ENCODE measurements at regions not wholly inside any gene's neighbourhood (a gene's known extent, or its start where the extent isn't known, plus 50 kb on each side); places are given as distances from the start of the nearest gene placed in this dataset.

DNA sequence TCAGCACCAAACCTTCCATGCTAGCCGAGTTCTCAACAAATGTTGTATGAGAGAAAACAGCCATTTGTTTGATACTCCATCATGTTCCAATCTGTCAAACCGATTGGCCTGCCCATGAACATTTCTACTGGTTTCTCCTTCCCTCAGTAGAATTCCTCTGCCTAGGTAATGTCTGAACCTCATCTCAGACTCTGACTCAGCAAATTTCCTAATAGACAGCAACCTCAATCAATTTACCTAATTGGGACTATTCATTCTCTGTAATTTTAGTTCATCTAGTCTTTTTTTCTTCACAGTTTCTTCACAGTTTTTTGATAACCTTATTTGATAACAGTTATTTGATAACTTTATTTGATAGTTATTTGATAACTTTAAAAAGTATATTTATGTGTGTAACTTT, 585.1 kb downstream of the DNAJB9 start:
- H3F3A ChIP-seq (ENCODE audit: low read depth): no peaks in the 10 kb centered on the region
- Mint-ChIP-seq H3K27ac (no peak overlapping the region), H3K36me3 (no peaks in the 10 kb centered on the region), H3K27me3 (ENCODE audit: insufficient read depth, low read depth) (peaks cover 3% of the 10 kb centered on the region), H3K9me3 (peaks cover 1% of the 10 kb centered on the region), H3K4me3 (no peak overlapping the region), H3K4me1 (peaks cover 5% of the 10 kb centered on the region)
- no peaks in the 10 kb centered on the region for H3K9me3 ChIP-seq (ENCODE audit: low read depth)
- H3K9ac ChIP-seq: no peak overlapping the region
- DNase-seq (ENCODE audit: low spot score): no peak
- no peak overlapping the region for H2AFZ ChIP-seq (replicated peaks)
- H3K27me3 ChIP-seq: no peaks in the 10 kb centered on the region
- H3K4me3 ChIP-seq: no peak overlapping the region
- no peaks in the 10 kb centered on the region for H4K20me1 ChIP-seq (ENCODE audit: low read depth)
- no peak overlapping the region for H3K27ac ChIP-seq
- TF ChIP-seq, protein P1, sequence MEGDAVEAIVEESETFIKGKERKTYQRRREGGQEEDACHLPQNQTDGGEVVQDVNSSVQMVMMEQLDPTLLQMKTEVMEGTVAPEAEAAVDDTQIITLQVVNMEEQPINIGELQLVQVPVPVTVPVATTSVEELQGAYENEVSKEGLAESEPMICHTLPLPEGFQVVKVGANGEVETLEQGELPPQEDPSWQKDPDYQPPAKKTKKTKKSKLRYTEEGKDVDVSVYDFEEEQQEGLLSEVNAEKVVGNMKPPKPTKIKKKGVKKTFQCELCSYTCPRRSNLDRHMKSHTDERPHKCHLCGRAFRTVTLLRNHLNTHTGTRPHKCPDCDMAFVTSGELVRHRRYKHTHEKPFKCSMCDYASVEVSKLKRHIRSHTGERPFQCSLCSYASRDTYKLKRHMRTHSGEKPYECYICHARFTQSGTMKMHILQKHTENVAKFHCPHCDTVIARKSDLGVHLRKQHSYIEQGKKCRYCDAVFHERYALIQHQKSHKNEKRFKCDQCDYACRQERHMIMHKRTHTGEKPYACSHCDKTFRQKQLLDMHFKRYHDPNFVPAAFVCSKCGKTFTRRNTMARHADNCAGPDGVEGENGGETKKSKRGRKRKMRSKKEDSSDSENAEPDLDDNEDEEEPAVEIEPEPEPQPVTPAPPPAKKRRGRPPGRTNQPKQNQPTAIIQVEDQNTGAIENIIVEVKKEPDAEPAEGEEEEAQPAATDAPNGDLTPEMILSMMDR (IDR thresholded peaks at IDR 0.05): no peak
- TF ChIP-seq EZH2 (IDR thresholded peaks at IDR 0.05) (no peak), EZH2phosphoT487 (IDR thresholded peaks at IDR 0.05) (no peak)
- H3K4me1 ChIP-seq: no peaks in the 10 kb centered on the region
- no peaks in the 10 kb centered on the region for H3K36me3 ChIP-seq
- no peak overlapping the region for H3K4me2 ChIP-seq
- H3K79me2 ChIP-seq (ENCODE audit: low read depth): no peaks in the 10 kb centered on the region

DNA sequence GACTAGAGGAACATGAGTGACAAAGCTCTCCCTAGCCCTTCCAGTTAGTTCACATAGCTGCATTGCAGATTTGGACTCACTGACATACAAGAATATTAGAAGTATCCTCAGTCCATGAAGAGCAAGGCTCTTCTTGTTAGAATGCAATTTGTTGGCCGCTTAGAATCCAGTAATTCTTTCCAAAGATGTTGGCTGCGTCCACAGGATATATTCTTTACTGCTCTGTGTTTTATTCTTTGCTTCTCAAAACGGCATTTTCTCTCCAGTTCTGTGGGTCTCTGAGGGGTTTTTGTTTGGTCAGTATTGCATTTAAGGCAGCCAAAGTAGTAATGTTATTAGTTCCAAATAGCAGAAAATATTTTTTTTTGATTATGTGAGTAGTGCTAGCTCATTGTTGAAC, 588.6 kb downstream of the DNAJB9 start:
- H3K4me3 ChIP-seq: no peak overlapping the region
- Mint-ChIP-seq H3K9me3 (no peaks in the 10 kb centered on the region), H3K27ac (no peak overlapping the region), H3K27me3 (ENCODE audit: insufficient read depth, low read depth) (peaks cover 2% of the 10 kb centered on the region), H3K4me1 (peaks cover 31% of the 10 kb centered on the region), H3K36me3 (no peaks in the 10 kb centered on the region), H3K4me3 (no peak overlapping the region)
- no peaks in the 10 kb centered on the region for H3K79me2 ChIP-seq (ENCODE audit: low read depth)
- H2AFZ ChIP-seq (replicated peaks): no peak overlapping the region
- no peak overlapping the region for H3K4me2 ChIP-seq
- no peaks in the 10 kb centered on the region for H3K36me3 ChIP-seq
- DNase-seq (ENCODE audit: low spot score): no peak
- H3K9ac ChIP-seq: no peak overlapping the region
- H4K20me1 ChIP-seq (ENCODE audit: low read depth): no peaks in the 10 kb centered on the region
- no peak for TF ChIP-seq EZH2phosphoT487 (IDR thresholded peaks at IDR 0.05)
- TF ChIP-seq EZH2 (IDR thresholded peaks at IDR 0.05): no peak
- H3K27me3 ChIP-seq: no peaks in the 10 kb centered on the region
- no peaks in the 10 kb centered on the region for H3K4me1 ChIP-seq
- no peaks in the 10 kb centered on the region for H3F3A ChIP-seq (ENCODE audit: low read depth)
- H3K9me3 ChIP-seq (ENCODE audit: low read depth): no peaks in the 10 kb centered on the region
- H3K27ac ChIP-seq: no peak overlapping the region

DNA sequence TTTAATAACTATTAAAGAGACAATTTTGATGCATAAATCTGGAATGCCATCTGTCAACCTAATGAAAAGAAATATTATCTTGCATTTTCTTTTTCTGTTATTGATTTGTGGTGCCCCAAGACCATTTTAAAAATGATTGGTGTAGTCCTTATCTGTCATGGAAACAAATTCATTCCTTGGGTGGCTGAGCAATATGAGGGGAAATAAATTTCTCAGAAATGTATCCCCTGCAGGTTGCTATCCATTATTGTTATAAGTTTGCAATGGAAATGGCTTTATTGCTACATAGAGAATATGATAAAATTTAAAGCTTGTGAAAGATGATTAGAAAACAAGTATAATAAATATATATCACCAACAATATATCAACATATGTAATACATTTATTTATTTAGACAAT, 607.0 kb downstream of the DNAJB9 start:
- DNase-seq (ENCODE audit: low spot score): no peak
- Histone ChIP-seq H3K4me3 (no peak overlapping the region), H3K9me3 (ENCODE audit: low read depth) (no peaks in the 10 kb centered on the region), H3K36me3 (no peaks in the 10 kb centered on the region), H2AFZ (replicated peaks) (no peak overlapping the region), H3K27ac (no peak overlapping the region), H3K4me1 (no peaks in the 10 kb centered on the region), H3K4me2 (no peak overlapping the region), H3K27me3 (no peaks in the 10 kb centered on the region), H4K20me1 (ENCODE audit: low read depth) (no peaks in the 10 kb centered on the region), H3F3A (ENCODE audit: low read depth) (no peaks in the 10 kb centered on the region), H3K9ac (no peak overlapping the region), H3K79me2 (ENCODE audit: low read depth) (no peaks in the 10 kb centered on the region)
- H3K4me1 Mint-ChIP-seq: no peaks in the 10 kb centered on the region
- peaks cover 1% of the 10 kb centered on the region for H3K9me3 Mint-ChIP-seq
- TF ChIP-seq EZH2 (IDR thresholded peaks at IDR 0.05) (no peak), EZH2phosphoT487 (IDR thresholded peaks at IDR 0.05) (no peak)
- TF ChIP-seq, protein P1 (IDR thresholded peaks at IDR 0.05): no peak
- peaks cover 3% of the 10 kb centered on the region for H3K27me3 Mint-ChIP-seq (ENCODE audit: insufficient read depth, low read depth)
- H3K36me3 Mint-ChIP-seq: no peaks in the 10 kb centered on the region
- no peak overlapping the region for H3K4me3 Mint-ChIP-seq
- no peak overlapping the region for H3K27ac Mint-ChIP-seq

DNA sequence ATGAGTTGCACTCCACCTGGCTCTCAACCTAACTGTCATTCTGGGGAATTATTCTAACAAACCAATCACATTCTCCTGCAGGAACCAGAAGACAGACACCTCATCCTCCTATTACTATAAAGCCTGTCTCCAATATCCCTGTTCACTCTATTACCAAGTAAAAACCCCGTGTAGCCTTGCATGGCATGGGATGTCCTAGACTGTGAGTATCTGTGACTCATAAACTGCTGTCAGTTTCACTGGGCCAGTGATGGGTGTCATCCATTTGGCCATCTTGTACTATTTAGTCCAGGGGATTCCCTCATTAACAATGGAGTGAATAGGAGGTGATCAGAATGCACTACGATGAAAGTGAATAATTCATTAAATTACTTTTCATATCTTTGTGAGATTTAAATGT, 608.7 kb downstream of the DNAJB9 start:
- Histone ChIP-seq H3K9ac (no peak overlapping the region), H2AFZ (replicated peaks) (no peak overlapping the region), H3K4me2 (no peak overlapping the region), H3K27ac (no peak overlapping the region), H3F3A (ENCODE audit: low read depth) (no peaks in the 10 kb centered on the region), H4K20me1 (ENCODE audit: low read depth) (no peaks in the 10 kb centered on the region), H3K9me3 (ENCODE audit: low read depth) (no peaks in the 10 kb centered on the region), H3K36me3 (no peaks in the 10 kb centered on the region), H3K4me3 (no peak overlapping the region), H3K4me1 (no peaks in the 10 kb centered on the region), H3K79me2 (ENCODE audit: low read depth) (no peaks in the 10 kb centered on the region), H3K27me3 (no peaks in the 10 kb centered on the region)
- no peak overlapping the region for H3K4me3 Mint-ChIP-seq
- DNase-seq (ENCODE audit: low spot score): no peak
- H3K36me3 Mint-ChIP-seq: no peaks in the 10 kb centered on the region
- TF ChIP-seq, protein P1 (IDR thresholded peaks at IDR 0.05): no peak
- TF ChIP-seq EZH2 (IDR thresholded peaks at IDR 0.05) (no peak), EZH2phosphoT487 (IDR thresholded peaks at IDR 0.05) (no peak)
- H3K4me1 Mint-ChIP-seq: no peaks in the 10 kb centered on the region
- no peak overlapping the region for H3K27ac Mint-ChIP-seq
- peaks cover 8% of the 10 kb centered on the region for H3K9me3 Mint-ChIP-seq
- peaks cover 3% of the 10 kb centered on the region for H3K27me3 Mint-ChIP-seq (ENCODE audit: insufficient read depth, low read depth)

All from neural progenitor cell (in vitro differentiated cells).